HUES64 (cell line): ENCODE measurements at regions not wholly inside any gene's neighbourhood (a gene's known extent, or its start where the extent isn't known, plus 50 kb on each side); places are given as distances from the start of the nearest gene placed in this dataset.
"Not testable (repeated sequence)": the region's sequence is repeated elsewhere in the genome, so short reads cannot be mapped to it uniquely, and the experiment has no call there.

Experiments
- H3K27ac ChIP-seq: 2 replicates; pipeline ENCODE4 v1.7.0; 2013; ENCODE audit warnings: low read depth, low read length, inconsistent platforms
- H3K27me3 ChIP-seq: 2 replicates; pipeline ENCODE4 v1.6.1; 2013; ENCODE audit warnings: mild to moderate bottlenecking, low read length; ENCODE audit not compliant: insufficient read depth
- H3K36me3 ChIP-seq: 2 replicates; pipeline ENCODE4 v1.6.1; 2013; ENCODE audit warnings: mild to moderate bottlenecking, low read length; ENCODE audit not compliant: insufficient read depth
- H3K4me1 ChIP-seq: 2 replicates; pipeline ENCODE4 v1.6.1; 2013; ENCODE audit warnings: mild to moderate bottlenecking, low read length, moderate library complexity; ENCODE audit not compliant: insufficient read depth
- H3K4me3 ChIP-seq: 2 replicates; pipeline ENCODE4 v1.5.1; 2013; ENCODE audit warnings: mild to moderate bottlenecking, low read length, moderate library complexity
- H3K9ac ChIP-seq: 2 replicates; pipeline ENCODE4 v1.6.1; 2013; ENCODE audit warnings: mild to moderate bottlenecking, low read depth, low read length
- H3K9me3 ChIP-seq: 2 replicates; pipeline ENCODE4 v1.6.1; 2013; ENCODE audit warnings: low read depth, low read length; ENCODE audit not compliant: insufficient read depth
- WGBS: fragments of 150-250, 120-280 bp; methylation state at CpG from one replicate; pipeline ENCODE4 v1.1.7; 2013; ENCODE audit warnings: missing lambda C conversion rate; 5-methylcytosine and 5-hydroxymethylcytosine counted together

DNA sequence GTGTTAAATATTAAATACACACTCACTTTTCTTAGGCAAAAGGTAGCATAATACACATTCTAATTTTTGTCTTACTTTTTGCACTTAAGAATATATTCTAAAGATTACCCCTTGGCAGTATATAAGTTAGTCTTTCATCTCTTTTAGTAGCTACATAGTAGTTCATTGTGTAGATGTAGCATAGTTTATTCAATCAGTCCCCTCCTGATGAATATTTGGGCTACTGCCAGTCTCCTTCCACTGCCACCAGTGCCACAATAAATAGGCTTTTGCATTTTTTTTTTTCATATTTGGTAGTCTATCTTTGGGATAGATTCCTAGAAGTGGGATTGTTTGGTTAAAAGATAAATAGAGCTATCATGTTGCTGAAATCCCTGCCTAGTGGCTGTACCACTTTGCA is 388.8 kb upstream of the RUNX1 start:
- H3K27me3 ChIP-seq = no peaks in the 10 kb centered on the region
- no peaks in the 10 kb centered on the region for H3K36me3 ChIP-seq
- 0 out of 2 replicates have a peak, but pooled peaks cover 10% of the 10 kb centered on the region for H3K9me3 ChIP-seq
- H3K27ac ChIP-seq = no peak overlapping the region
- H3K4me3 ChIP-seq = no peak overlapping the region
- H3K9ac ChIP-seq = no peak overlapping the region
- H3K4me1 ChIP-seq = peaks cover 9% of the 10 kb centered on the region

- Histone ChIP-seq H3K9me3 (peaks cover 21% of the 10 kb centered on the region), H3K27me3 (no peaks in the 10 kb centered on the region), H3K27ac (no peak overlapping the region), H3K4me3 (no peak overlapping the region), H3K36me3 (no peaks in the 10 kb centered on the region), H3K4me1 (peaks cover 9% of the 10 kb centered on the region), H3K9ac (no peak overlapping the region)
- 80% methylated on average over 1 of the region's 1 CpG for WGBS
Observed at GRCh38 chr21:35436899-35437298, 387.8 kb upstream of the RUNX1 start.

GRCh38 chr21:35432601-35433000 is 383.5 kb upstream of the RUNX1 start:
- H3K4me1 ChIP-seq, H3K36me3 ChIP-seq, H3K9ac ChIP-seq, H3K4me3 ChIP-seq, H3K27me3 ChIP-seq, H3K27ac ChIP-seq: not testable (repeated sequence)
- H3K9me3 ChIP-seq = peaks cover 29% of the 10 kb centered on the region
- WGBS = 76% methylated on average over 5 of the region's 5 CpGs

DNA sequence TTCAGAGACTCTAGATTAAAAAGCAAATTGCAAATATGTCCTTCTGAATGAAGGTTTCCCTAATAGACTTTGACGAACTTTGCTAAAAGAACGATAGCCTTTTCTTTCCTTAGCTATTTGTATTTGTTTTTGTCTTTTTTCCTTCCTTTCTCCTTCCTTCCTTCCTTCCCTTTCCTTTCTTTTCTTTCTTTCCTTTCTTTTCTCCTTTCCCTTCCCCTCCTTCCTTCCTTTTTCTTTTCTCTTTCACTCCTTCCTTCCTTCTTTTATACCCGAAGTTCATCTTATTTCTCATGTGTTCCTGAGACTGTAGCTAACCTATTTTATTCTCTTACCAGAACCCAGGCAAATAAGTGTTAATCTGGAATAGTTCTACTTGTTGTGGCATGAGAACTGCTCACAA is 381.2 kb upstream of the RUNX1 start:
- peaks cover 28% of the 10 kb centered on the region for H3K9me3 ChIP-seq
- H3K27ac ChIP-seq = no peak overlapping the region
- 92% methylated on average over 3 of the region's 3 CpGs for WGBS
- no peak overlapping the region for H3K4me3 ChIP-seq
- H3K4me1 ChIP-seq = peaks cover 9% of the 10 kb centered on the region
- no peaks in the 10 kb centered on the region for H3K36me3 ChIP-seq
- no peak overlapping the region for H3K9ac ChIP-seq
- no peaks in the 10 kb centered on the region for H3K27me3 ChIP-seq

DNA sequence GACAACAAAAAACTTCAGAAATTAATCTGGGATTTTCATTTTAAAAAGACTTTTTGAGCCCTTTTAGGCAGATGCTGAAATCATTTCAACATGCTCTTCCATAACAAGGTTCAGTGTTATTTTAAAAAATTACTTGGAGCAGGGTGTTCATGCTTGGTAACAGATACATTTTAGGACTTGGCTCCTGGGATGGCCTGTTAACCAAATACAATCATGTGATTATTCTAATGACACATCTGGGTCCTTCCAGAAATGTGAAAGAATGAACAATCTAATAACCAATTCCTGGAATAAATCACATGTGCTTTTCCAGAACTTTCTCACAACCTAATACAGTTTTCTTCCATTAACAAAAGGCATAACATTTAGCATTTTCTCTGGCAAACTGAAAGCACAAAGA is 379.8 kb upstream of the RUNX1 start:
- Histone ChIP-seq H3K27ac (no peak overlapping the region), H3K9me3 (peaks cover 22% of the 10 kb centered on the region), H3K36me3 (no peaks in the 10 kb centered on the region), H3K4me3 (no peak overlapping the region), H3K27me3 (no peaks in the 10 kb centered on the region), H3K9ac (no peak overlapping the region), H3K4me1 (peaks cover 12% of the 10 kb centered on the region)

GRCh38 chr21:35428489-35428888 is 379.4 kb upstream of the RUNX1 start:
- WGBS = 46% methylated on average over 9 of the region's 9 CpGs
- no peak overlapping the region for H3K4me3 ChIP-seq
- no peaks in the 10 kb centered on the region for H3K27me3 ChIP-seq
- H3K9ac ChIP-seq = no peak overlapping the region
- H3K4me1 ChIP-seq = peaks cover 12% of the 10 kb centered on the region
- peaks cover 22% of the 10 kb centered on the region for H3K9me3 ChIP-seq
- no peaks in the 10 kb centered on the region for H3K36me3 ChIP-seq
- H3K27ac ChIP-seq = no peak overlapping the region

DNA sequence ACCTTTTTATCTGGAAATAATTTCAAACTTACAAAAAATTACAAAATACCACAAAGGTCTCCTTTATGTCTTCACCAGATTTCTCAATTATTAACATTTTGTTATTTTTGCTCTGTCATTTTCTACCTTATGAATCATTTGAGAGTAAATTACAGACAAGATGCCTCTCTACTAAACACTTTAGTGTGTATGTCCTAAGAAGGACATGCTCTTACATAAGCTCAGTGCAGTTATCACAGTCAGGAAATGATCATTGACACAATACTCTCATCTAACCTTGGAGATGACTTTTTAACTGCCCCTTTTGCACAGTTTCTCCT is 378.9 kb upstream of the RUNX1 start:
- Histone ChIP-seq H3K4me1 (peaks cover 12% of the 10 kb centered on the region), H3K36me3 (no peaks in the 10 kb centered on the region), H3K9me3 (peaks cover 20% of the 10 kb centered on the region), H3K4me3 (no peak overlapping the region), H3K27me3 (no peaks in the 10 kb centered on the region), H3K27ac (no peak overlapping the region), H3K9ac (no peak overlapping the region)

DNA sequence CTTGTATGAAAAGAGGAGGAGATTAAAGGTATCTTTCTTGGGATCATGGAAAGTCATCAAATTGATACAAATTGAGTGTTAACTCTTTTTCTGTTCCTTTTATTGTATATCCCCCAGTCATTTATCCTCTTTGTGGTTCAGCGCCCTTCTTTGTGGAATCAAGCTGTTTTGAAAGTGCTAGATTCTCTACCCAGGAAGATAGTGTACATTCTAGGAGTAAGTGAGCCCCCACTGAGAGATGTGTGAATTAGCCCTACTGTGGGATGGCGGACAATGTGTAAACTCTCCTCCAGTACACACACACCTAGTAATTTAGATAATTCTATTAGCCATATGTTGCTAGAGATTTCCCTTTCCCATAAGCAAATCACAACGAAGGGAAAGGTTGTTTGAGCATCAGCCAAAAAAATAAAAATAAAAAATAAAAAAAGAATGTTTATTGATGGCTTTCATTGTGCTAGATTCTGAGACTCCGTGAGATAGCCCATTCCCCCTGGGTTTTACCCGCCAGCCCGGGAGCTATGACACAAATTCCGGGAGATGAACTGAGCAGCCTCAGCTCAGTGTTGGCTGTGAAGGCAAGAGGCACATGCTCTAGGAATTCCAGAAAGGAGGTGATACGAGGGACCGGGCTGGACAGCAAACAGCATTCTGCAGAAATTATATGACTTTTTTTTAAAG is 378.4 kb upstream of the RUNX1 start:
- Histone ChIP-seq H3K4me3 (no peak overlapping the region), H3K27ac (no peak overlapping the region), H3K9ac (no peak overlapping the region), H3K36me3 (no peaks in the 10 kb centered on the region), H3K4me1 (peaks cover 12% of the 10 kb centered on the region), H3K27me3 (no peaks in the 10 kb centered on the region), H3K9me3 (peaks cover 20% of the 10 kb centered on the region)
- 90% methylated on average over 6 of the region's 9 CpGs for WGBS

DNA sequence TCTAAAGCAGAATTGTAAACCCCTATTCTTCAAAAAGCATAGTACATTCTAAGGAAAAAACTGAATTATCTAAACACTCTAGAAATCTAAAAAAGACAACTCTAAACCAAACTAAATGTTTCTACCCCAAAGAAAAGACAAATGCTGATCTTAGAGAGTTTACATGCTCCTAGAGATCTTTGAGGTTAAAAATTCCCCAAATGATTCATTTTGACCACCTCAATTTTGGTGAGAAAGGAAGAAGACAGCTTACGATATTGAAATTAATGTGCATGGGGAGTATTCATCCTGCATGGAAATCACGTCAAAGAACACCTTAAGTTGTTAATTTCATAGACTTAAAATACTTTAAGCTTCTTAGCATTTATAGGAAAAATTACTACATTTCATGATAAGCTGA is 377.8 kb upstream of the RUNX1 start:
- no CpG with 5 or more reads among the region's 2 CpGs for WGBS
- peaks cover 12% of the 10 kb centered on the region for H3K4me1 ChIP-seq
- H3K27ac ChIP-seq = no peak overlapping the region
- peaks cover 20% of the 10 kb centered on the region for H3K9me3 ChIP-seq
- H3K4me3 ChIP-seq = no peak overlapping the region
- H3K27me3 ChIP-seq = no peaks in the 10 kb centered on the region
- H3K36me3 ChIP-seq = no peaks in the 10 kb centered on the region
- no peak overlapping the region for H3K9ac ChIP-seq

DNA sequence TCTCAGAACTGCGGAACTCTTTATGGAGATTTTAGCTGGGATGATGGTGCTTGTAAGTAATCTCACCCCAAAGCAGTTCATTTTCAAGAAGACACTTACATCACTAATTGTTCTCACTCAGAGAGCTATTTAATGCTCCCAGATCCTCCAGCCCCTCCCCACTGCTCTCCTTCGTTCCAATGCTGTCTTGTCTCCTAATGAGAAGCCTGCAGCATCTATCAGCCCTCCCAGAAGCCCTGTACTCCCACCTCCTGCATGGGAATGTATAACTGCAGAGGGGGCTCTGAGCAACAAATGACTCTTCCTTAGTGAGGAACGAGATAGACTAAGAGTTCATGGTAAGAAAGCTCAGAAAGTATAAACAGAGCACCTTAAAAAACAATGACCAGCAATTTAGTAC is 377.4 kb upstream of the RUNX1 start:
- peaks cover 12% of the 10 kb centered on the region for H3K4me1 ChIP-seq
- WGBS = 17% methylated on average over 2 of the region's 3 CpGs
- H3K9me3 ChIP-seq = peaks cover 18% of the 10 kb centered on the region
- H3K27ac ChIP-seq = no peak overlapping the region
- no peak overlapping the region for H3K9ac ChIP-seq
- H3K36me3 ChIP-seq = no peaks in the 10 kb centered on the region
- H3K4me3 ChIP-seq = no peak overlapping the region
- H3K27me3 ChIP-seq = no peaks in the 10 kb centered on the region

- WGBS = 97% methylated on average over 3 of the region's 3 CpGs
- Histone ChIP-seq H3K36me3 (no peaks in the 10 kb centered on the region), H3K4me3 (no peak overlapping the region), H3K27me3 (no peaks in the 10 kb centered on the region), H3K4me1 (peaks cover 12% of the 10 kb centered on the region), H3K27ac (no peak overlapping the region), H3K9me3 (peaks cover 15% of the 10 kb centered on the region), H3K9ac (no peak overlapping the region)
Observed at GRCh38 chr21:35424122-35424521, 375.0 kb upstream of the RUNX1 start.

DNA sequence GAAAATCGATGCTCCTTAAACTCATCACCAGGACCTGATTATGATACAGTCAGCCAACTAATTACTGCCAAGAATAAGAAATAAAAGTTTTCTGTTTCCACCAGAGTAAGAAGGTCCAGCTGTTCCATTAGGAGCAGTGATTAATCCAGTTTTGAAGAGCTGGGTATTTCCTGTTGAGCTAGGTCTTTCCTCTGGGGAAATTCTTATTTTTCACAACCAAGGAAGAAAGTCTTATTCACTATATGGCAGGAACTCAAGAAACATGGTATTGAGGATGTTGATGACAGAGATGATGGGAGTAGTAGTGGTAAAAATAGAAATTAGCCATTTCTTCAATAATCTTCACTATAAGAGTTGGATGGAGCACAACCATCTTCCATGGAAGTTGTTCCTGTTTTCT is 374.6 kb upstream of the RUNX1 start:
- H3K27me3 ChIP-seq = no peaks in the 10 kb centered on the region
- 93% methylated on average over 1 of the region's 1 CpG for WGBS
- H3K4me1 ChIP-seq = peaks cover 12% of the 10 kb centered on the region
- peaks cover 15% of the 10 kb centered on the region for H3K9me3 ChIP-seq
- no peak overlapping the region for H3K27ac ChIP-seq
- H3K4me3 ChIP-seq = no peak overlapping the region
- no peak overlapping the region for H3K9ac ChIP-seq
- H3K36me3 ChIP-seq = no peaks in the 10 kb centered on the region
